GM12878 (cell line): ENCODE measurements at regions not wholly inside any gene's neighbourhood (a gene's known extent, or its start where the extent isn't known, plus 50 kb on each side); places are given as distances from the start of the nearest gene placed in this dataset.

Experiments used
- ASH2L ChIP-seq: fragments of 300-600, 200-600 bp; sonication (generic); IDR thresholded peaks from 2 replicates; pipeline ENCODE4 v1.6.1; 2017; ENCODE audit warnings: low read depth, mild to moderate bottlenecking, borderline replicate concordance
- CTCF ChIP-seq, 3 experiments: IDR thresholded peaks in 2 of 3; conservative IDR thresholded peaks in 1 of 3; 2 replicates each; pipeline ENCODE4 v1.5.1; 2011; ENCODE audit warnings: low read depth in 3 of 3, low read length in 3 of 3, mild to moderate bottlenecking in 3 of 3, control low read depth in 2 of 3, moderate library complexity in 2 of 3, inconsistent platforms in 1 of 3, mixed read lengths in 1 of 3; ENCODE audit not compliant: control insufficient read depth in 2 of 3, insufficient read depth in 1 of 3; ENCODE audit errors: extremely low read depth in 1 of 3
- CUX1 ChIP-seq: IDR thresholded peaks from 2 replicates; pipeline ENCODE4 v1.6.1; 2012; ENCODE audit warnings: improper control_type of control experiment, low read depth, low read length; ENCODE audit not compliant: insufficient replicate concordance
- IRF5 ChIP-seq: fragments of 450-650 bp; IDR thresholded peaks from 2 replicates; pipeline ENCODE4 v1.6.1; 2017; ENCODE audit warnings: borderline replicate concordance
- JUNB ChIP-seq: IDR thresholded peaks from 2 replicates; pipeline ENCODE4 v1.6.1; 2016; ENCODE audit warnings: antibody characterized with exemption, mild to moderate bottlenecking
- MAX ChIP-seq: IDR thresholded peaks from 2 replicates; pipeline ENCODE4 v1.6.1; 2012; ENCODE audit warnings: low read depth, low read length, improper control_type of control experiment
- NFIC ChIP-seq: IDR thresholded peaks from 2 replicates; pipeline ENCODE4 v1.6.1; 2012; ENCODE audit warnings: low read depth, mild to moderate bottlenecking, inconsistent platforms, low read length, moderate library complexity
- NR2F1 ChIP-seq: fragments of 450-650 bp; conservative IDR thresholded peaks from 2 replicates; pipeline ENCODE4 v1.6.1; 2017; ENCODE audit warnings: mild to moderate bottlenecking
- POLR2AphosphoS2 ChIP-seq: IDR thresholded peaks from 2 replicates; pipeline ENCODE4 v1.6.1; 2011; ENCODE audit warnings: low read depth, mild to moderate bottlenecking, low read length, improper control_type of control experiment, moderate library complexity
- POU2F2 ChIP-seq: IDR thresholded peaks from 3 replicates; pipeline ENCODE4 v1.6.1; 2011; ENCODE audit warnings: low read depth, mild to moderate bottlenecking, low read length, borderline replicate concordance
- RCOR1 ChIP-seq: conservative IDR thresholded peaks from 2 replicates; pipeline ENCODE4 v1.6.1; 2012; ENCODE audit warnings: low read depth, low read length, improper control_type of control experiment
- TCF3 ChIP-seq: IDR thresholded peaks from 2 replicates; pipeline ENCODE4 v1.6.1; 2012; ENCODE audit warnings: low read depth, mild to moderate bottlenecking, low read length, borderline replicate concordance; ENCODE audit not compliant: insufficient read depth
- USF2 ChIP-seq: IDR thresholded peaks from 2 replicates; pipeline ENCODE4 v1.6.1; 2011; ENCODE audit warnings: low read depth, low read length, improper control_type of control experiment, borderline replicate concordance
- YBX1 ChIP-seq: fragments of 450-650 bp; IDR thresholded peaks from 2 replicates; pipeline ENCODE4 v1.6.1; 2016; ENCODE audit warnings: antibody characterized with exemption
- ZBTB33 ChIP-seq: fragments of 450-650 bp; IDR thresholded peaks from 2 replicates; pipeline ENCODE4 v1.6.1; 2017; ENCODE audit warnings: mild to moderate bottlenecking
- ZNF384 ChIP-seq: IDR thresholded peaks from 2 replicates; pipeline ENCODE4 v1.6.1; 2012; ENCODE audit warnings: low read depth, mild to moderate bottlenecking, low read length, improper control_type of control experiment, borderline replicate concordance
- ZZZ3 ChIP-seq: IDR thresholded peaks from 2 replicates; pipeline ENCODE4 v1.6.1; 2011; ENCODE audit warnings: low read depth; ENCODE audit not compliant: control insufficient read depth, insufficient read length

- TF ChIP-seq MAX (no peak), JUNB (peak; percentile 80), USF2 (no peak), NFIC (peak; percentile 93; the same call in 1 of the 2 replicates), ZBTB33 (no peak), CTCF (IDR thresholded peaks at IDR 0.05 in 2 of 3, conservative IDR thresholded peaks at IDR 0.05 in 1 of 3; ENCODE audit: control insufficient read depth in 2 of 3, extremely low read depth in 1 of 3, insufficient read depth in 1 of 3, low read depth in 3 of 3, low read length in 3 of 3) (0 out of 6 replicates have a peak, but pooled peaks of 1 of the 3 experiments have one; percentile 6), IRF5 (no peak), POU2F2 (no peak), CUX1 (peak; percentile 79), NR2F1 (peak; percentile 74), ZNF384 (no peak), TCF3 (no peak), ZZZ3 (no peak), ASH2L (no peak), POLR2AphosphoS2 (no peak), RCOR1 (no peak), YBX1 (no peak)
Measured at GRCh38 chr15:75104804-75105557, 81.6 kb downstream of the PPCDC start (continued).
